Left ventricle myocardium inferior (tissue), 1 donor: ENCODE measurements at regions not wholly inside any gene's neighbourhood (a gene's known extent, or its start where the extent isn't known, plus 50 kb on each side); places are given as distances from the start of the nearest gene placed in this dataset.

Experiments used
- DNase-seq: peaks from one replicate; pipeline ENCODE4 v3.0.0-alpha.2; 2020
- H3K27ac ChIP-seq: fragments of 200-600 bp; replicated peaks from 2 replicates; pipeline ENCODE4 v1.8.0; 2021
- H3K27me3 ChIP-seq: fragments of 200-600 bp; 2 replicates; pipeline ENCODE4 v1.8.0; 2021; ENCODE audit warnings: low read depth
- H3K36me3 ChIP-seq: fragments of 200-600 bp; 2 replicates; pipeline ENCODE4 v1.8.0; 2021
- H3K4me1 ChIP-seq: fragments of 200-600 bp; 2 replicates; pipeline ENCODE4 v1.8.0; 2021
- H3K4me3 ChIP-seq: fragments of 200-600 bp; 2 replicates; pipeline ENCODE4 v1.8.0; 2021; ENCODE audit warnings: mild to moderate bottlenecking, moderate library complexity
- H3K9me3 ChIP-seq: fragments of 200-600 bp; replicated peaks from 2 replicates; pipeline ENCODE4 v1.8.0; 2021
- intact Hi-C: fragments of 100-400 bp; cut with micrococcal nuclease; formaldehyde crosslinking; loops from one replicate; pipeline ENCODE4 v1.11.0; 2022
- TF ChIP-seq, protein P1 (sequence below): fragments of 200-600 bp; IDR thresholded peaks from 2 replicates; pipeline ENCODE4 v1.8.0; 2021; ENCODE audit warnings: antibody characterized with exemption, mild to moderate bottlenecking, borderline replicate concordance
- donor health status: DM: no; HTN: yes; CAD: no; lungs with severe emphysema.

DNA sequence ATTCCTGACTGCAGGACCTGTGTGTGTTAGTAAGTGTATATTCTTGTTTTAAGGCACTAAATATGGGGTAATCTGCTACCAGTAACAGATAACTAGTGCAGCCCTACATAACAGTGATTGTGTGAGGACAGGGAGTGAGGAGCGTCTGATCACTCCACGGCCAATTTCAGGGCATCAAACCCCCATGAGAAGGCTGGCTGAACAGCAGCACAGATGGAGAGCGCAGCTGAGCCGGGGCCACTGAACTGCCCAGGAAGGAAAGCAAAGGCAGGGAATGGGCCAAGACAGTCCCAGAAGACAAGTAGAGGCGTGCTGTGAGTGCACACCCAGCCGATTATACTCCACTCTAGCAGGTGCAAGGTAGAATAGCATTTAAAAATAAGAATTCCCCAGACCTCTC, 157.1 kb upstream of the CHST15 start:
- Histone ChIP-seq H3K4me1 (peaks cover 9% of the 10 kb centered on the region), H3K27ac (no peak overlapping the region), H3K27me3 (peaks cover 32% of the 10 kb centered on the region), H3K9me3 (no peaks in the 10 kb centered on the region), H3K4me3 (no peak overlapping the region), H3K36me3 (no peaks in the 10 kb centered on the region)
- intact Hi-C loops: no loop called here
- no peak for DNase-seq
- TF ChIP-seq, protein P1, sequence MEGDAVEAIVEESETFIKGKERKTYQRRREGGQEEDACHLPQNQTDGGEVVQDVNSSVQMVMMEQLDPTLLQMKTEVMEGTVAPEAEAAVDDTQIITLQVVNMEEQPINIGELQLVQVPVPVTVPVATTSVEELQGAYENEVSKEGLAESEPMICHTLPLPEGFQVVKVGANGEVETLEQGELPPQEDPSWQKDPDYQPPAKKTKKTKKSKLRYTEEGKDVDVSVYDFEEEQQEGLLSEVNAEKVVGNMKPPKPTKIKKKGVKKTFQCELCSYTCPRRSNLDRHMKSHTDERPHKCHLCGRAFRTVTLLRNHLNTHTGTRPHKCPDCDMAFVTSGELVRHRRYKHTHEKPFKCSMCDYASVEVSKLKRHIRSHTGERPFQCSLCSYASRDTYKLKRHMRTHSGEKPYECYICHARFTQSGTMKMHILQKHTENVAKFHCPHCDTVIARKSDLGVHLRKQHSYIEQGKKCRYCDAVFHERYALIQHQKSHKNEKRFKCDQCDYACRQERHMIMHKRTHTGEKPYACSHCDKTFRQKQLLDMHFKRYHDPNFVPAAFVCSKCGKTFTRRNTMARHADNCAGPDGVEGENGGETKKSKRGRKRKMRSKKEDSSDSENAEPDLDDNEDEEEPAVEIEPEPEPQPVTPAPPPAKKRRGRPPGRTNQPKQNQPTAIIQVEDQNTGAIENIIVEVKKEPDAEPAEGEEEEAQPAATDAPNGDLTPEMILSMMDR: no peak

- no peak for DNase-seq
- intact Hi-C loops: no loop called here
- Histone ChIP-seq H3K4me3 (no peak overlapping the region), H3K27ac (no peak overlapping the region), H3K36me3 (no peaks in the 10 kb centered on the region), H3K9me3 (no peaks in the 10 kb centered on the region), H3K4me1 (peaks cover 9% of the 10 kb centered on the region), H3K27me3 (peaks cover 37% of the 10 kb centered on the region)
- TF ChIP-seq, protein P1: no peak
Observed at GRCh38 chr10:124249812-124250432, 156.5 kb upstream of the CHST15 start.

- intact Hi-C loops: no loop called here
- TF ChIP-seq, protein P1: no peak
- Histone ChIP-seq H3K27me3 (peaks cover 44% of the 10 kb centered on the region), H3K9me3 (no peaks in the 10 kb centered on the region), H3K4me1 (peaks cover 9% of the 10 kb centered on the region), H3K4me3 (no peak overlapping the region), H3K27ac (no peak overlapping the region), H3K36me3 (no peaks in the 10 kb centered on the region)
- DNase-seq: no peak
Observed at GRCh38 chr10:124249196-124249595, 155.8 kb upstream of the CHST15 start.

DNA sequence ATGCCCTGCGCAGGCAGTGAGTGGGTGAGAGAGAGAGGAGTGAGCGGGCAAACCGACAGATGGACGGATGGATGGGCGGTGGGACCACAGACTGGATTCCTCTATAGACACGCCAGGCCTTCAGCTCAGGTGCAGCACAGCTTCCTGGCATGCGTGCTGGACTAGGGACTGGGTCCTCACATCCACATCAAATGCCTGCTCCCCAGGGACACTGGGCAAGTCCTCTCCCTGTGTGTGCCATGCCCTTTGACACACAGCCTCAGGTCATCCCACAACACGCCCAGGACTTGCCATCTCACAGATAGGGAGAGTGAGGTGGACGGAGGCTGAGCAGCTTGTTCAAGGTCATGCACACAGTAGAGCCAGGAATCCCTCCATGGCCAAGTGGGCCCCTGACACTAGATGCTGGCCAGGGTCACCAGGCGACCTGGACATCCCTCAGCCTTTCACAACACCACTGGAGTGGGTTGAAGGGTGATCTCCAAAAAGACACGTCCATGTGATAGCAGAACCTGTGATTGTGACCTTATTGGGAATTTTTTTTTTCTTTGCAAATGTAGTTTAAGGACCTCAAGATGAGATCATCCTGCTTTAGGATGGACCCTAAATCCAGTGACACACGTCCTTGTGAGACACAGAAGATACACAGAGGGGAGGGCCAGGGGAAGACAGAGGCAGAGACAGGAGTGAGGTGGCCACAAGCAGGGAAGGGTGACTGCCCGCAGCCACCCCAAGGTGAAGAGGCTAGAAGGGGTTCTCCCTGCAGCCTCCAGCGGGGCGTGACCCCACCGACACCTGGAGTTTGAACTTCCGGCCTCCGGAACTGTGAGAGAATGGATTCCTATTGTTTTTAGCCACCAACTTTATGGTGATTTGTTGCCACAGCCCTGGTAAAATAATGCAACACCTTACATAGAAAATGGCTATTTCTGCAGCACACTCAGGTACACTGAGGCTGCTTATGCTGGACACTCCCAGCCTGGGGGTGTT, 155.0 kb upstream of the CHST15 start:
- Histone ChIP-seq H3K27me3 (peaks cover 49% of the 10 kb centered on the region), H3K36me3 (no peaks in the 10 kb centered on the region), H3K9me3 (no peaks in the 10 kb centered on the region), H3K4me1 (peaks cover 9% of the 10 kb centered on the region), H3K27ac (no peak overlapping the region), H3K4me3 (no peak overlapping the region)
- TF ChIP-seq, protein P1: no peak
- no peak for DNase-seq
- intact Hi-C loops: no loop called here

- TF ChIP-seq, protein P1: no peak
- no peak for DNase-seq
- intact Hi-C loops: no loop called here
- H3K4me3 ChIP-seq: no peak overlapping the region
- H3K27ac ChIP-seq: no peak overlapping the region
- no peaks in the 10 kb centered on the region for H3K36me3 ChIP-seq
- H3K9me3 ChIP-seq: peaks cover 5% of the 10 kb centered on the region
- H3K27me3 ChIP-seq: peaks cover 54% of the 10 kb centered on the region
- peaks cover 6% of the 10 kb centered on the region for H3K4me1 ChIP-seq
Observed at GRCh38 chr10:124245806-124246440, 152.5 kb upstream of the CHST15 start.
